ENCODE measurements at regions not wholly inside any gene's neighbourhood (a gene's known extent, or its start where the extent isn't known, plus 50 kb on each side); places are given as distances from the start of the nearest gene placed in this dataset.

DNA sequence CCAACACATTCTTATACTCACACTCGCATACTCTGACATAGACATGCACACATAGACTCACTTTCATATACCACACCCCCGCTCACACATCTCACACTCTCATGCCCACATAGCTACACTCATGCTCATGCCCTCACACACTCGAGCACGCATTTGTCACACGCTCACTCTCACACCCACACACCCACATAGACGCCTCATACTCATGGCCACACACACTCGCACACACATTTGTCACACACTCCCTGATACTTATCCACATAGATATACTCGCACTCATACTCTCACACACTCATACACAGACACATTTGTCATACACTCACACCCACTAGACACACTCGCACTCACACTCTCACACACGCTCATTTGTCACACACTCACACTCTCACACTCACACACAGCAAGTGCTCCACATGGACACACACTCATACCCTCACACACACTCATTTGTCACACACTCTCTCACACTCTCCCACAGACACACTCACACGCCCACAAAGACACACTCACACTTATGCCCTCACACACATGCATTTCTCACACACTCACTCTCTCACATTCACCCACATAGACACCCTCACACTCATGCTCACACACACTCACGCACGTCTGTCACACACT is 50.9 kb downstream of the TNP1 start:
- no peak for DNase-seq

DNA sequence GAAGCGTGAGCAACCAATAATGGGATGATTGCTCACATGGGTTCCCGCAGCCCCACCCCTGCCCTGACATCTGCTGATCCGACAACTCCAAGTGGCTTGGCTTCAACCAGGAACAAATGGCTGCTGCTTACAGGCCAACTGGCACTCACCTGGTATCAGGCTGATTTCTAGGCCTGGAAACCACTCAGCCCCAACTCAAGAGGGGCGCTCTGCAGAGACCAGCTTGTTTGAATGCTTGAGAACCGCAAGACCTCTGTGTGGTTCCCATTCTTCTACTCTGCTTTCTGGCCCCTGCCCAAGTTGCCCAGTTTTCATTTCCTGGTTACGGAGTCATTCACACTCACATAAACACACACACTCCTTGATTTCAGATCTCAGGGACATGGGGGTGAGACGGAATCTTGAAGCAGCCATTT is 52.0 kb downstream of the TNP1 start:
- no peak for DNase-seq

DNA sequence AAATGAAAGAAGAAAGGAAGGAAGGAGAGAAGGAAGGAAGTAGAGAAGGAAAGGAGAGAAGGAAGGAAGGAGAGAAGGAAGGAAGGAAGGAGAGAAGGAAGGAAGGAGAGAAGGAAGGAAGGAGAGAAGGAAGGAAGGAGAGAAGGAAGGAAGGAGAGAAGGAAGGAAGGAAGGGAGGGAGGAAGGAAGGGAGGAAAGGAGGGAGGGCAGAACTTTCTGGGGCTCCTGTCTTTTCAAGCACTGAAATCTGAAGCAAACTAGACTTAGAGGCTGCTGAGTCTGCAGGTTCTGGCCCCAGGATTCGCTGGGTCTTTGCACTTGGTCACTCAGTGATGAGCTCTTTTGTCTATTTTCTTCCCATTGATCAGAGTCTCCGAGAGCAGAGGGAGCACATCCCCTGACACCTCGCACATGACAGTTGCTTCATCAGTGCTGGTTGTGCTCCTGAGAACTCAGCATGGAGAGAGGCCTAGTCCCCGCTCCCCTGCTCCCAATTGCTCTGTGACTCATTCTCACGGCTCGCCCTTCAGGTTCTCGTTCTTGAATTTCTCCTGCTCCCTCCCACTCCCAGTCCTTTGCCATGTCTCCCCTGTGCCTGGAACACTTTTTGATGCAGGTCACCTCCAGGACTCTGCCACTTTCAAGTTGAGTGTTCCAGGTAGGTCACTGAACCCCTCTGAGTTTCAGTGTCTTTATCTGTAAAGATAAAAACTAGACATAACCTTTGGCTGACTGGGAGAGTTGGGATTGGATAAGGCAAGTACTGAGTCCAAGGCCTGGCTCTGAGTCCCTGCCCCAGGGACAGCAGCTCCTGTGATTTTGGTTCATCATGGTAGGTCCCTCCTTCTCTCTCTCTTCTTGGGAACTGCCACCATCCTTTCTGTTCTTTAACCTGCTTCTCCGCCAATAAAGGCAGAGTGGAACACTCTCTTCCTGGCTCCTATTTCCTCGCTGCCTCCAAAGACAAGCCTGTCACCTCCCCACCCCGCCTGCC is 55.2 kb downstream of the TNP1 start:
- no peak for DNase-seq

DNA sequence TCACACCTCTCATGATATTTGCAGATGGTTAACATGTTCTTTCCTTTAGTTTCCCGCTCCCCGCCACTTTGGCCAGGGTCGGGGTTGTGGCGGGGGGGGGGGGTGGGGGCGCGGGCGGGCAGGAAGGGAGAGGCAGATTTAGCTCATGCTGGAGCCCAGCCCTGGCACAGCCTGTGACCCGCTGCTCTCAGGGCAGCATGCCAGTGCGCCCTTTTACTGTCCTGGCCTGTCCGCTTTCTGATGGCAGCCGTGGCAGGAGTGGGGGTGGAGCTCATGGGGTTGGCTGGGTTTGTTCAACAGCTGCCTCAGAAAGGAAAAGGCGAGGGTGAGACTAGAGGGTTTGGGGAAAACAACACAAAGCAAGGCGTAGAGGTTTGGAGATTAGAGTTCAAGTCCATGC is 56.1 kb downstream of the TNP1 start:
- no peak for DNase-seq

DNA sequence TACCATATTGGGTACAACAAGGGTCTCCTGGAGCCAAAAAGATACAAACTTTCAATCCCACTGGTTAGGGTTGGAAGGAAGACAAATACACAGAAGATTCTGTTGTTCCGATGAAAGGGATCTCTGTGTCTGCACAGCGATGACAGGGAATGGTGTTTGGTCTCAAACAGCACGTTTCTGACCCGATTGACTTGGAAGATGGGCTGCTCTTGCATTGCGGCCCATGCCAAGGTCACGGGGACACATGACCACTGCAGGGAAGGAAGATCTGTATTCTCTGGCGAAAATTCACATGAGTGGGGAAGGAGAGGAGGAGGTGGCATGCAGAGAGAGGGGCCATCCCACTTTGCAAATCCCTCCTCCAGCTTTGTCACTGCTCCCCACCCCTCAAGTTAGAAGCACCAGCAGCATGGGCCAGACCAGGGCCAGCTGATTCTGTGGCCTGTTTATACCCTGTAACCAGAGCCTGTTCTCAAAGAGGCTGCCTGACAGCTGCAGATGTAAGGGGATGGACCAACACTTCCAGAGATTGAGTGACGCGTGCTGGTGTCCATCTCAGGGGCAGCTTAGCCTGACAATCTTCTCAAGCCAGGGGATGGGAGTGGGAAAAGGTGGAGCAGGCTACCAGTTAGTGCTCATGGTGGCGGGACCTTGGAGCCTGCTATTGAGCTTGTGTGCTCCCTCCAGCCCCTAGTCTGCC is 57.2 kb downstream of the TNP1 start:
- no peak for DNase-seq

DNA sequence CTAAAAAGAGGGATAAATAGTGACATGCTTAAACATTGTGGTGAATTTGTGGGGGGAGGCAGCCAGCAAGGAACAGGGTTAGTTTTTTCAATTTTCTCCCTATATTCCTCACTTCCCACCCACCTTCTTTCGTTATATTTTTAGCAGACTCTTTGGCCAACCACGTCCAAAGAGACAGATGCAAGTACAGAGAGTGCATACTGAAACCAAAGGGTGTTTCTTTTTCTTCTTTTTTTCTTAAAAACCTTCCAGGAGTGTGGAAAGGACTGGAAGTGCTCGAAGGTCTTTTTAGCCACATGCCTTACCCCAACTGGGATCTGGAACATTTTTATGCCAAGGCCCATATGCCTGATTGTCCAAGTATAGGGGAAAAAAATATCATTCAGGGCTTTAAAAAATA is 59.0 kb downstream of the TNP1 start:
- DNase-seq: no peak

DNA sequence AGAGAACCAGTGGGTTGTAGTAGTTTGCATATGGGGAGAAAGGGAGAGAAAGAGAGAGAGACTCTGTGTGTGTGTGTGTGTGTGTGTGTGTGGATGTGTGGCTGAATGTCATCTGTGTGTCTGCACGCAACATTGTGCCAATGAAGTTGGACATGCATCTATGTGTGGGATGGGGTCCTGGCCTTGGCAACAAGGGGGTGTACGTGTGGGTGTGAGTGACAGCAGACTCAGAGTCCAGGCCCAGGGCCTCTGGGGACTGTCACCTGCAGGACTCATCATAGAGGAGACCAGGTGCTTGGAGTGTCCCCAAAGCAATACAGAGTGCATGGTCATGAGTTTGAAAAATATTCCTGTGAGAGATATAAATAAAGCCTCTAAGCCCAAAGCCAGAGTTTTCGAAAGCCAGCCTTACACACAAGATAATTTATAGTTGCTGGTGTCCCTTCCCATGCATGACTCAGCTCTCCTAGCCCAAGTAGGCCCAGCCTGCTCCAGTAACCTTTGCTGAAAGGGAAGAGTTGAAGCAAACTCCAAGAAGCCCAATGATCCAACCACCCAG is 59.9 kb downstream of the TNP1 start:
- DNase-seq: no peak

DNA sequence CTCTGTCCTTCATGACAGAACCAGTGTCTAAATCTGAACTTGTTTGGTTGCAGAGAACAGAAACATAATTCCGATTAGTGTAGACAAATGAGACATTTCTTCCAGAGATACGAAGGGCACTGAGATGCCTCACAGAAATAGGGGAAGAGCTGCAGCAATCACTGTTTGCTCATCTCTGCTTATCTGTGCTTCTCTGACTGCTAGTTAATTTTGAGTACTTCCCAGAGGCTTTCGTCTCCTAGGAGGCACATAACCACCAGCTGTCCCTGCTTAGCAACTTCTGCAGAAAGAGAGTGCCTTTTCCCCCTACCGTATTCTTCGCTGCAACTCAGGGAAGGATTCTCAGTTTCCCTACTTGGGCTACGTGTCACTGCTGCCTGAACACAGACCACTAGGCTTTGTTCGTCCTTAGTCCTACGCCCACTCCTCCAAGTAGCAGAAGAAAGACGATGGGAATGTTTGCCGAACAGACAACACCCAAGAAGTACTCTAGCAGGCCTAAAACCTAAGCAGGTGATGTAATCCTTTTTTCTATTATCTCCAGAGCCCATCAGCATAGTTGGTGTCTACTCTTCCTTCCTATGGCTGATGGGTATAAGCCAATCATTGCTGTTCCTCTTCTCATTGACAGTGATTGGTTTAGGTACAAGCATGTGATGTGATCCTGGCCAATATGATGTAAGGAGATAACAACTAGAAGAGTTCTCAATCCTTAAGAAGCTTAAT is 63.6 kb downstream of the TNP1 start:
- DNase-seq: no peak

DNA sequence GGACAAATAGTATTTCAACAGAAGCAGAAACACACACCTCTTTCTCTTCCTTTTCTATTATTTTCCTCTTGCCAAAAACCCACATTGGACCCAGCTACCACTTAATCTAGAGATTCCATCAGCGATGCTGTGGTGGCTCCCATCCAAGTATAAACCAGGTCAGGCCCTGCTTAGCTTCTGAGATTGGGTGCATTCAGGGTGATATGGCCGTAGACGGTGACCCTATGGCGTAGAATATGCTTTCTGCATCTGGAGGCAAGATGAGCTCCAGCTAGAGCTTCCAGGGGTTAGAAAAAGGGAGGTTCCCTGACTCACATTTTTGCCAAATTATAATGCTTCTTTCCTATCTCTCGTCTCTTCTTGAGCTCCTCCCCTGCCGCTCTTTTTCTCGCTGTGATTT is 66.5 kb downstream of the TNP1 start:
- DNase-seq: no peak

DNA sequence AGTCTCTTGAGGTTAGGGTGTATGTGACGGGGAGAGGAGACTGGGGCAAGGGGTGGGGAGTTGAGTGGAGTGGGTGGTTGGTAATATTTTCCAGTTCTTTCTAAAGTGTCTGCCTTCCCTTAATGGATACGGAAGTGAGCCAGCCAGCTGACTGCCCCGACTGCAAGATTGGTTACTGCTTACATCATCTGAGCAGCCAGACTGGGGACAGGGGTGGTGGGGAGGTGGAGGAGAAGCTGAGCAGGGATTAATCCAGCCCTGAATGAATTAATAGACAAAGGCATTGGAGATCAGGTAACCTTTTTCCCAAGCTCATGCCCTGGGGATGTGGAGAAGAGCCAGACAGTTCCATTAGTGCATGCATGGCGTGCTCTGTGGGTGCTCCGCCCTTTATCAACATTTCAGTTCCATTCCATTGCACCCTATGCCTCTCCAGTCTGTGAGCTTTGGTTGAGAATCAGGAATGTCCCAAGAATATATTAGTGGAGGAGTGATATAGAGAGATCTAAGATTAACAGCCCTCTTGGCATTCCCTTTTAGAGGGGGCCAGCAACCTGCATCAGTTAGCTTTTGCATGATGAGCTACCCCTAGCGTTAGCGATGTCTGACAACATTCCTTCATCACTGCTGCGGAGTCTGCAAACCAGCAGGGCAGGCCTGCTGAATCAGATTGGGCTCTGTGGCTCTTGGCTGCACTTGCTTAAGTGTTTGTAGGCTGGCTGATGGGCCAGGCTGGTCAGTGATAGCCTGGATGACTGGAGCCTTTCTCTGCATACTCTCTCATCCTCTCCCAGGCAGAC is 67.4 kb downstream of the TNP1 start:
- DNase-seq: no peak

DNA sequence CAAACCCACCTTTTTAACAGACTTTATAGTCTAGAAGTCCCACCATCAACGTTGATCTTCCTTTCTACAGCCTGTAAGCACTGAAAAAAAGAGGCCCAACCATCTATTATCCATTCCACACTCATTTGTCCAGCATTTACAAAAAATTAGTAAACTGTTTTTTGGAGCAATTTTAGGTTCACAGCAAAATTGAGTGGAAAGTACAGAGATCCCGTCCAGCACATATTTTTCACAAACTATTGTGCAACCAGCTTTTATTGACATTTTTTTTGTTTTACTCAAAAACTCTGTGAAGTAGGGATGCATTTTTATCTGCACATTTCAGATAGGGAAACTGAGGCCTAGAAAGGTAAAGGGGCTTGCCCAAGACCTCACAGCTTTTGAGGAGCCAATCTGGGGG is 68.6 kb downstream of the TNP1 start:
- DNase-seq: no peak

DNA sequence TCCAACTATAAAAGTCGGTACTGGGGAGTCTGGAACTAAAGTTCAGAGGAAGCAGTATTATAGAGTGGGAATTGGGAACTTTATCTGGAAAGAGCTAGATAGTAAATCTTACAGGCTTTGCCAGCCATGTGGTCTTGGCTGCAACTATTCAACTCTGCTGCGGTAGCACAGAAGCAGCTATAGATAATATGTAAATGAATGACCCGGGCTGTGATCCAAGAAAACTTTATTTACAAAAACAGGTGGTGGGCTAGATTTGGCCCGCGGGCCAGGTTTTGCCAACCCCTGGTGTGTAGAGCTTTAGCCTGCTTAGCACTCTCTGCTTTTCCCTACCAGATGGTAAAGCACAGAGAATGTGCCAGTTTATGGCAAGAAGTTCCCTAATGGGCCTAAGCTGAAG is 70.8 kb downstream of the TNP1 start:
- DNase-seq: no peak

DNA sequence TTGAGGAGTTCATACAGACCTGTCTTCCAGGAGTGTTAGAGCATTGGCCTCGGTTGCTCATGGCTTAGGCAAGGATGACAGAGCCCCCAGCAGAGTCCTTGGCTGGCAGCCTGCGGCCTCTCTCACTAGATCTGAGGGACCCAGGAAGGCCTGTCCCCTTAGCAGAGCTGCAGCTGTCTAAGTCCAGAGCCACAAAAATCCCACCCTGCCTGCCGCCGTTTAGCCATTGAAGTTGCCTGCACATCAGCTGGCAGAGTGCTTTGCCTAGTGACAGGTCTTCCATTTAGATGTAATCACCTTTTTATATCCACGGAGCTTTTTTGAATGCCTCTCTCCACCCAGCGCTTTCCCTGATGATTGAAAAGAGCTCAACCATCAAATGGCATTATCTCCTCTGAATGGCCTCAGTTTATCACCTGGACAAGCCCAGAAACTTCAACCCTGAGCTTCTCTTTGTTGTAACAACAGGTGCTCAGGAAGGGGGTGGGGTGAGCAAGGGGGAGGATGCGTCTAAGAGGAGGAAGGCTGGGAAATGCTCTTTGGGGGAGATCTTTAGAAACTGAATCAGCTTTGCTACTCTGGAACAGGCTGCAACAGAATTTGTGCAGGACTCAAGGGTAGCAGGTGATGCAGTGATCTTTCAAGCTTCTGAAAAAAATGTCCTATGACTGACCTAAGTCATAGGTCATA is 71.9 kb downstream of the TNP1 start:
- DNase-seq: no peak

DNA sequence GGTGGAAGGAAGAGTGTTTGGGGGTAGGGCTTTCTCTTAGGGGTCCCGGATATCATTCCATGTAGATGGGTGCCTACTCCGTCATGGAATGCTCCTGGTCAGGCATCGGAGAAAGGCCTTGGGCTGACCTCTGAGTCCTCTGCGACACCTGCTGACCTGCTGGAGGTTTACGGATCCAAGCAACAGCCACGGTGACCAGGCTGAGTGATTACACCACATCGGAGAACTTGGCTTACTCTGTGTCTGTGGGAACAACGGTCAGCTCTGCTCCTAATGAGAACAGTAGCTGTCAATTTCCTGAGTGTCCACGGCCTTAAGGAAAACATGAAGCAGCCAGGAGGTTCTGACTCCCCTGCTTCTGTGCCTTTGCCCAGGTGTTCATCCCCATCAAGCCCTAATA is 73.2 kb downstream of the TNP1 start:
- DNase-seq: no peak

DNA sequence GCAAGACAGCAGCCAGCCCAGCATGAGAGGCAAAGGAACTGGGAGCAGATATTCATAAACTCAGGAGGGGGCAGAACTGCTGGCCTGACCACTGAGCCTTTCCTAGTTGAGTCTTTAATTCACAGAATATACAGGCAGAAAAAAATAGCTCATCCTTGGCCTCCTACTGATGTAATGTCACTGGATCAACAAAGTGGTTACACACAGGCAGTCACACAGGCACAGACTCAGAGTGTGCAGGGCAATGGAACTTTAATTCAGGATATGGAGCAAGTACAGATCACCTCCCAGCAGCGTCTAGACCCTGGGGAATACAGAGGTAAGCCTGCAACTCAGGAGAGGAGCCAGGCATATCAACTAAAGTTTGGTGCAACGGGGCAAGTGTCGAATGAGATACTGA is 75.4 kb downstream of the TNP1 start:
- DNase-seq: no peak

DNA sequence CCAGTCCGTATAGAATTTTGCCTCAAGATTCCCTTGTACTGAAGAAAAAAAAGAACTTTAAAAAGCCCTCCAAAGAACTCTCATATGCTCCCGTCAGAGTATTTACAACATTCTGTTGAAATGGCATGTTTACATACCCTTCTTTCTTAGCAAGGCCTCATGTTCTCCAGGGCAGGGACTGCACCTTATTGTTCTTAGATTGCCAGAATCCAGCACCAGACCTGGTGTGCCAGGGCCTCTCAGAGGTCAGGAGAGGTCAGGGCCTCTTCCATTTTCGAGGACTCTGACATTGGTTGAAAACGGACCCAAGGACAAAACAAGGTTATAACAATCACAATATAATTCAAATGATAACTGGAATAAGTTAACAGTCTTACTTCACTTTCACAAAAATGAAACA is 78.2 kb downstream of the TNP1 start:
- DNase-seq: no peak

DNA sequence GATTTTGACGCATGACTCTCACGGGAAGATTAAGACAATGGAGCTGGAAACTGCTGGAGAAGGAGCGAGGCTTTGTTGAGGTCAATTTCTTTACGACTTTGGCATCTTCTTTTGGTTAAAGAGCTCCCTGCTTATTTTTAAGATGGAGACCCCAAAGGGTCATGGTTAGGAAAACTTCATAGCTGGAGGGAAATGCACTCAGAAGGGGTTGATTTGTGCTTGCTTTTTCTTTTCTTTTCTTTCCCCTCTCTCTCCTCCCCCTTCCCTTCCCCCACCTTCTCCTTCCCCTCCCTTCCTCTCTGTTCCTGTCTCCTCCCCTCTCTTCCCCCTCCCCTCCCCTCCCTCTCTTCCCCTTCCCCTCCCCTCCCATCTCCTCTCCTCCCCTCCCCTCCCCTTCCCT is 79.0 kb downstream of the TNP1 start:
- no peak for DNase-seq

DNA sequence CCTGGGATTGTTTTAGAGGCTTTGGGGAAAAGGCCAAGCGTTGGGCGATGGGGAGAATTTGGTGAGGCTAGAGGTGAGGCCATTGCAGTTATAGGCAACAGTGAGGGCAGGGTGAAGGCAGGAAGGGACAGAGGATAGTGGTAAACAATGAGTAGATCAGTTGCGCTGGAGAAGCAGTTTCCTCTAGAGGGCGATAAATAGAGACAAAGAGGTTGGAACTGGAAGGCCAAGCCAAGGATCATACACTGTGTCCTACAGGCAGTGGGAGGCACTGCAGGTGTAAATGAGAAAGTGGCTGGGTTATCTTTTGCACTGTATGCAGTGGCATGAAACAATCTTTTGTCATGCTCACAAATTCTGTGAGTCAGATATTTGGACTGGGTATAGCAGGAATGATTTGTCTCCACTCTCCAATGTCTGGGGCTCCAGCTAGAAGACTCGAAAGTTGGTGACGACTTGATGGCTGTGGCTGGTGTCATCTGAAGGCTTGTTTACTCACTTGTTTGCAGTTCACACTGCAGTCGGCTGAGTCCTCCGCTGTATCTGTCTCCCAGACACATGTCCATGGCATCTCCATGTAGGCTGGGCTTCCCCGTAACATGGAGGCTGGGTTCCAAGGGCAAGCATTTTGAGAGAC is 82.1 kb downstream of the TNP1 start:
- DNase-seq: no peak

DNA sequence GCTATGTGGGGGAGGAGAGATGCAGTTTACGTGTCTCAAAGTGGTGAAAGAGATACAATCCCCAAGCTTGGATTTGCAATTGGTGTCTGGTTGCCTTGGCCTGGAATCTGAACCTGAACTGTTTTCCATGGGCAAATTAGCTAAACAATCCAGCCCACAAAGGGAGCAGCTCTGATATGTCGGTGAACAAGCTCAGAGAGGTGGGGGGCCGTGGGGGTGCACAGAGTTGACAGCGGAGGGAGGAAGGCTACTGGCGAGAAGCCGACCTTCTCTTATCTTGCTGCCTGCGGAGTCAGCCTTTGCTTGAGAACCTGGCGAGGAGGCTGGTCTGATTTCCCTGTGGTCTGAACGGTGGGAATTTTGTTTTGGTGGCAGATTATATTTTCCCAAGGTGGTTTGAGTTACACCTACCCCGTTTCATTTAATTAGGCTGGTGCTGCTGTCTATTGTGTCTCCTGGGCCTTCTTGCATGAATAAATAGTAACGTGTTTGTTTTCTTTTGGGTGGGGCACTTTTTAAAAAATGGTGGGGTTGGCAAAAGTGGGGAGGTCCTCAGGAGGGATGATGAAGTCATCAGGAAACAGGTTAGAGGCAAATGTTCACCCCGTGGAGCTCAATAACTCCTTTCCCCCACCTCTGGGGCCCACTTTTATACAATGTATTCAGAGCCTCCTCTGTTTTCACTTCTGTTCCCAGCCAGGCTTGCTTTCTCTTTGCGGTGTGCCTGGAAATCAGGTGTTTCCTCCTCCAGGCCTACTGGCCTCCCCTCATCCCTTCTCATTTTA is 80.9 kb upstream of the IGFBP5 start:
- DNase-seq: no peak

DNA sequence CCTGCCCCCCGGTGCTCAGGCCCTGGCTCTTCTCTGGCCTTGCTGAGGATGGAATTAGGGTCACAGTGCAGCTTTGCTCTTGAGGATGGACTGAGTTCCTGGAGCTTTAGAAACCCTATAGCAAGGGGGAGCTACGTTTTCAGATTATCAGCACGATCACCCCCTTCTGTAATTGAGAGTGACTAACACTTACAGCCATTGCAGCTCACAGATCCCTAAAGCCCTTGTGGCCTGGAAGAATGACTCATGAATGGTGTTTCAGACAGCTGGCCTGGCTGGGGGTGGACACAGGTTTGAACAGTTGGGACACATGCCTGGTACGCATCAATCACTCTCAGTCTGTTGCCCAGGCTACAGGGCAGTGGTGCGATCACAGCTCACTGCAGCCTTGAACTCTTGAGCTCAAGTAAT is 79.7 kb upstream of the IGFBP5 start:
- no peak for DNase-seq

Data from NCI-H1417 treated with DMSO at 0.1 percent for 48 hours (cell line).